HG02973 (cell line): ENCODE measurements at regions not wholly inside any gene's neighbourhood (a gene's known extent, or its start where the extent isn't known, plus 50 kb on each side); places are given as distances from the start of the nearest gene placed in this dataset.

Experiments used
- ATAC-seq: cut with Tn5 transposase; IDR thresholded peaks from one replicate; pipeline ENCODE4 v1.9.1; 2021; ENCODE audit warnings: moderate library complexity; ENCODE audit not compliant: unreplicated experiment

GRCh38 chr3:132232231-132232792 lies 84.9 kb upstream of the ACP3 start:
- no peak for ATAC-seq

- ATAC-seq, result peak; percentile 84
These were observed 80.2 kb upstream of the ACP3 start for GRCh38 chr3:132236701-132237651.

GRCh38 chr3:132237652-132238032 lies 79.6 kb upstream of the ACP3 start:
- ATAC-seq, result no peak

GRCh38 chr3:132239587-132239986 lies 77.6 kb upstream of the ACP3 start:
- no peak for ATAC-seq

- ATAC-seq, result no peak
These were observed 75.3 kb upstream of the ACP3 start for GRCh38 chr3:132241776-132242514.

GRCh38 chr3:132242790-132243189 lies 74.4 kb upstream of the ACP3 start:
- no peak for ATAC-seq

- ATAC-seq, result no peak
These were observed 71.6 kb upstream of the ACP3 start for GRCh38 chr3:132245552-132246142.

GRCh38 chr3:132246212-132246611 lies 71.0 kb upstream of the ACP3 start:
- ATAC-seq, result no peak

- no peak for ATAC-seq
These were observed 70.0 kb upstream of the ACP3 start for GRCh38 chr3:132247211-132247610.

- no peak for ATAC-seq
These were observed 68.7 kb upstream of the ACP3 start for GRCh38 chr3:132248490-132248889.

GRCh38 chr3:132253262-132253878 lies 63.8 kb upstream of the ACP3 start:
- ATAC-seq, result no peak

- no peak for ATAC-seq
These were observed 63.0 kb upstream of the ACP3 start for GRCh38 chr3:132254076-132254755.

GRCh38 chr3:132255041-132255745 lies 62.0 kb upstream of the ACP3 start:
- no peak for ATAC-seq

GRCh38 chr3:132256989-132257388 lies 60.2 kb upstream of the ACP3 start:
- ATAC-seq, result no peak

- ATAC-seq, result no peak
These were observed 55.7 kb upstream of the ACP3 start for GRCh38 chr3:132261506-132261905.

- ATAC-seq, result no peak
These were observed 54.9 kb upstream of the ACP3 start for GRCh38 chr3:132262305-132262704.

- no peak for ATAC-seq
These were observed 54.3 kb upstream of the ACP3 start for GRCh38 chr3:132262956-132263355.

- no peak for ATAC-seq
These were observed 52.2 kb upstream of the ACP3 start for GRCh38 chr3:132265028-132265427.

GRCh38 chr3:132265488-132265887 lies 51.7 kb upstream of the ACP3 start:
- ATAC-seq, result no peak
